GM19463 (cell line): ENCODE measurements at regions not wholly inside any gene's neighbourhood (a gene's known extent, or its start where the extent isn't known, plus 50 kb on each side); places are given as distances from the start of the nearest gene placed in this dataset.

Source experiments
- ATAC-seq: cut with Tn5 transposase; IDR thresholded peaks from one replicate; pipeline ENCODE4 v1.9.1; 2021; ENCODE audit warnings: mild to moderate bottlenecking, moderate library complexity; ENCODE audit not compliant: unreplicated experiment

DNA sequence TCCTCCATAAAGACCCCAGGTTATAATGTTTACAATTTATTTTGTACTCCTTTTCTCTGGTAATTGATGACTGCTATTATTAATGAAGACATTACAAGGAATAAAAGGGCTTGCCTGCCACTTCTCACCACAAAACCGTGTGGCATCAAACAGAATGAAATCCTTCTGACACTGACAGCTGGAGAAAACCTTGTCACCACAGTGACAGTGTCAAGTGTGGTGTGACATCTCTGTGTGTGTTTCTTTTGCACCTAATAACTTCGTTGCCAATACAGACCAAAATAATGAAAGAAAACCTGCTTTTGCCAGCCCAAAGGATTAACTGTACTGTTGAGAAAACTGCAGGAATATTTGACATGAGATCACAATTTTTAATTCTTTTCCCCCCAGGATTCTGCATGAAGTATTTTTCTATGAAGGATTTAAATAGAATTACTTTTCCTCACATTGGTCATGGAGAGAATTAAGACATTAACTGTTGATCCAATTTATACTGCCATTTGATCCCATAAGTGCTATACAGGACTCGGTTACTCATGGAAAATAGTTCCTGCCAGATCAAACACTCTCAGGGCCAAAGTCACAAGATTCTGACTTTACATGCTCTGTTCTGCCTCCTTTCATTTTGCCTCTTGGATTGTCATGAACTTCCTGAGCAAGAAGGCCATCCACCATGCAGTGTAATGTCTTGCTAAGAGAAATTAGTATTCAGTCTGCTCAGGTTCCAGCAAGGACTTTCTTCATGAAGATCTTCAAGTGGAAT, 60.4 kb upstream of the IFNG-AS1 start:
- ATAC-seq = no peak

DNA sequence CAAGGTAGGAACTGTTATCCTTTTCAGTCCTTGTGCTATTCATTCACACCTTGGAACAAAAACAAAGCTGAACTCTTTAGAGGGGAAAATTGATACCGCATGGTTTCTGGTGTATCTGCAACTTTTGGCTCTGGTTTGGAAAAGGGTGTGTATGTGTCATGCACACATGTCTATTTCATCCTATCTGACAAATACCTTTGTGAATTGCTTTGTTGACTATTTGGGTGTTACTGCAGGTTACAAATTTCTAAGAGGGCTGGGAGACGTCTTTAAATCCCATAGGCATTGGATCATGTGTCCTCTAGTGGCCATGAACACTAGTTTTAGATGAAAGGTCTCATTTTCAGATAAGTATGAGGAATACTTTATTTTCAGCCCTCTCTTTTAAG, 59.9 kb upstream of the IFNG-AS1 start:
- ATAC-seq = no peak

- no peak for ATAC-seq
Measured at GRCh38 chr12:67937822-67938221, 51.4 kb upstream of the IFNG-AS1 start.
